ENCODE measurements at regions not wholly inside any gene's neighbourhood (a gene's known extent, or its start where the extent isn't known, plus 50 kb on each side); places are given as distances from the start of the nearest gene placed in this dataset.

GRCh38 chr9:82513242-82513751, 524.7 kb downstream of the SPATA31D1 start:
- Histone ChIP-seq H3K9me3 (ENCODE audit: insufficient read depth, low read length) (no peaks in the 10 kb centered on the region), H3K9ac (ENCODE audit: low read length) (no peak overlapping the region), H3K79me2 (ENCODE audit: insufficient read depth, low read length) (no peaks in the 10 kb centered on the region), H3K36me3 (ENCODE audit: low read length) (no peaks in the 10 kb centered on the region), H3F3A (ENCODE audit: insufficient read depth) (no peaks in the 10 kb centered on the region), H3K4me2 (ENCODE audit: low read depth, low read length, poor library complexity, severe bottlenecking) (no peak overlapping the region), H3K27ac (ENCODE audit: low read depth, low read length) (no peak overlapping the region), H3K4me3 (ENCODE audit: insufficient read depth, low read length, poor library complexity, severe bottlenecking) (no peak overlapping the region), H3K9me2 (replicated peaks; ENCODE audit: insufficient read depth, low read length) (no peaks in the 10 kb centered on the region), H3K27me3 (ENCODE audit: low read length) (no peaks in the 10 kb centered on the region), H2AFZ (ENCODE audit: low read depth, low read length, severe bottlenecking) (no peak overlapping the region), H4K20me1 (ENCODE audit: low read depth, low read length) (no peaks in the 10 kb centered on the region)
- TF ChIP-seq CTCF (IDR thresholded peaks at IDR 0.05; ENCODE audit: insufficient read depth, low read length, poor library complexity, severe bottlenecking), result no peak
- no peak for TF ChIP-seq EZH2phosphoT487 (conservative IDR thresholded peaks at IDR 0.05; ENCODE audit: low read length)

- H4K20me1 ChIP-seq (ENCODE audit: low read depth, low read length), result no peaks in the 10 kb centered on the region
- H2AFZ ChIP-seq (ENCODE audit: low read depth, low read length, severe bottlenecking), result no peak overlapping the region
- no peak overlapping the region for H3K4me2 ChIP-seq (ENCODE audit: low read depth, low read length, poor library complexity, severe bottlenecking)
- H3F3A ChIP-seq (ENCODE audit: insufficient read depth), result no peaks in the 10 kb centered on the region
- no peaks in the 10 kb centered on the region for H3K36me3 ChIP-seq (ENCODE audit: low read length)
- TF ChIP-seq EZH2phosphoT487 (conservative IDR thresholded peaks at IDR 0.05; ENCODE audit: low read length) (no peak), CTCF (IDR thresholded peaks at IDR 0.05; ENCODE audit: insufficient read depth, low read length, poor library complexity, severe bottlenecking) (no peak)
- H3K9me3 ChIP-seq (ENCODE audit: insufficient read depth, low read length), result no peaks in the 10 kb centered on the region
- no peak overlapping the region for H3K9ac ChIP-seq (ENCODE audit: low read length)
- H3K4me3 ChIP-seq (ENCODE audit: insufficient read depth, low read length, poor library complexity, severe bottlenecking), result no peak overlapping the region
- H3K79me2 ChIP-seq (ENCODE audit: insufficient read depth, low read length), result no peaks in the 10 kb centered on the region
- no peaks in the 10 kb centered on the region for H3K9me2 ChIP-seq (replicated peaks; ENCODE audit: insufficient read depth, low read length)
- H3K27me3 ChIP-seq (ENCODE audit: low read length), result no peaks in the 10 kb centered on the region
- no peak overlapping the region for H3K27ac ChIP-seq (ENCODE audit: low read depth, low read length)
Observed at GRCh38 chr9:82513976-82514735, 525.6 kb downstream of the SPATA31D1 start.

- no peaks in the 10 kb centered on the region for H3K79me2 ChIP-seq (ENCODE audit: insufficient read depth, low read length)
- no peak overlapping the region for H3K4me3 ChIP-seq (ENCODE audit: insufficient read depth, low read length, poor library complexity, severe bottlenecking)
- no peak overlapping the region for H3K9ac ChIP-seq (ENCODE audit: low read length)
- H3K36me3 ChIP-seq (ENCODE audit: low read length), result no peaks in the 10 kb centered on the region
- no peaks in the 10 kb centered on the region for H3K27me3 ChIP-seq (ENCODE audit: low read length)
- no peaks in the 10 kb centered on the region for H3K9me3 ChIP-seq (ENCODE audit: insufficient read depth, low read length)
- H4K20me1 ChIP-seq (ENCODE audit: low read depth, low read length), result no peaks in the 10 kb centered on the region
- TF ChIP-seq EZH2phosphoT487 (conservative IDR thresholded peaks at IDR 0.05; ENCODE audit: low read length) (no peak), CTCF (IDR thresholded peaks at IDR 0.05; ENCODE audit: insufficient read depth, low read length, poor library complexity, severe bottlenecking) (no peak)
- no peaks in the 10 kb centered on the region for H3F3A ChIP-seq (ENCODE audit: insufficient read depth)
- no peak overlapping the region for H2AFZ ChIP-seq (ENCODE audit: low read depth, low read length, severe bottlenecking)
- H3K27ac ChIP-seq (ENCODE audit: low read depth, low read length), result no peak overlapping the region
- H3K4me2 ChIP-seq (ENCODE audit: low read depth, low read length, poor library complexity, severe bottlenecking), result no peak overlapping the region
- H3K9me2 ChIP-seq (replicated peaks; ENCODE audit: insufficient read depth, low read length), result no peaks in the 10 kb centered on the region
Observed at GRCh38 chr9:82518868-82519267, 530.3 kb downstream of the SPATA31D1 start.
